Activated naive CD4-positive, alpha-beta T cell treated with anti-CD3 and anti-CD28 coated beads for 36 hours (primary cell): ENCODE measurements at regions not wholly inside any gene's neighbourhood (a gene's known extent, or its start where the extent isn't known, plus 50 kb on each side); places are given as distances from the start of the nearest gene placed in this dataset.

ENCODE experiments used
- CTCF ChIA-PET: fragments of 350-600 bp; sonication (Branson Sonifier 250); formaldehyde crosslinking; loops from one replicate; lab custom pipeline; 2021; ENCODE audit warnings: antibody characterized with exemption; lab: Charles Lee
- DNase-seq: peaks from one replicate; pipeline ENCODE4 v3.0.0-alpha.2; 2020
- H3K27ac Mint-ChIP-seq: one replicate; pipeline ENCODE4 v1.8.0; 2021; ENCODE audit warnings: mild to moderate bottlenecking, mixed read lengths
- H3K27me3 Mint-ChIP-seq: one replicate; pipeline ENCODE4 v1.8.0; 2021; ENCODE audit warnings: low read depth, mixed read lengths
- H3K36me3 Mint-ChIP-seq: one replicate; pipeline ENCODE4 v1.8.0; 2021; ENCODE audit warnings: low read depth, mixed read lengths
- H3K4me1 Mint-ChIP-seq: one replicate; pipeline ENCODE4 v1.8.0; 2021; ENCODE audit warnings: low read depth, mixed read lengths
- H3K4me3 Mint-ChIP-seq: one replicate; pipeline ENCODE4 v1.8.0; 2021; ENCODE audit warnings: mild to moderate bottlenecking, moderate library complexity, mixed read lengths
- H3K9me3 Mint-ChIP-seq: one replicate; pipeline ENCODE4 v1.8.0; 2021; ENCODE audit warnings: mixed read lengths
- intact Hi-C: fragments of 100-400 bp; cut with micrococcal nuclease; formaldehyde crosslinking; loops from one replicate; pipeline ENCODE4 v1.15.1; 2023

DNA sequence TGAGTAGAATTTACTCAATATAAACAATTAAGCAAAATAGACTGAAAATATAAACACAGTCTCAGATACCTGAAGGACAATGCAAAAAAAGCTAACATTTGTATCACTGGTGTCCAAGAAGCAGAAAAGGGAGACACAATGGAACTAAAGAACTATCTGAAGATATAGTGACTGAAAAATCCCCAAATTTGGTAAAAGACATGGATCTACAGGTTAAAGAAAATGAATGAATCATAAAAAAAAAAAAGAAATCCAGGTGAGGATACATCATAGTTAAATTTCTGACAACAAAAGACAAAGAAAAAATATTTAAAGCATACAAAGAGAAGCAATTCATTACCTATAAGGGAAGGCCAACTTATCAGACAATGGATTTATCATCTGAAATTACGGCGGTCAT, 114.7 kb upstream of the PPP1R3A start:
- Mint-ChIP-seq H3K9me3 (no peaks in the 10 kb centered on the region), H3K36me3 (no peaks in the 10 kb centered on the region), H3K4me3 (no peak overlapping the region), H3K27ac (no peak overlapping the region), H3K27me3 (no peaks in the 10 kb centered on the region), H3K4me1 (no peaks in the 10 kb centered on the region)
- no peak for DNase-seq
- intact Hi-C loops = no loop called here
- CTCF ChIA-PET = no interaction called here

GRCh38 chr7:114026486-114027089, 107.8 kb upstream of the PPP1R3A start:
- intact Hi-C loops = loop anchor here (1.0 to 10.0 kb wide), 8 partner anchors 56 to 1884 kb away; no protein-coding TSS in a partner anchor
- DNase-seq = no peak
- CTCF ChIA-PET = interaction anchor here (0.6 to 0.7 kb wide), 2 partner anchors 284 to 376 kb away, joined by 3 read pairs; no protein-coding TSS in a partner anchor
- Mint-ChIP-seq H3K36me3 (no peaks in the 10 kb centered on the region), H3K27ac (no peak overlapping the region), H3K4me1 (no peaks in the 10 kb centered on the region), H3K4me3 (no peak overlapping the region), H3K9me3 (no peaks in the 10 kb centered on the region), H3K27me3 (peaks cover 2% of the 10 kb centered on the region)

GRCh38 chr7:114021135-114021534, 102.3 kb upstream of the PPP1R3A start:
- Mint-ChIP-seq H3K27me3 (no peaks in the 10 kb centered on the region), H3K36me3 (no peaks in the 10 kb centered on the region), H3K4me3 (no peak overlapping the region), H3K9me3 (no peaks in the 10 kb centered on the region), H3K27ac (no peak overlapping the region), H3K4me1 (no peaks in the 10 kb centered on the region)
- intact Hi-C loops = loop anchor here (10.0 kb wide), 2 partner anchors 404 to 644 kb away; no protein-coding TSS in a partner anchor
- CTCF ChIA-PET = no interaction called here
- DNase-seq = no peak

- no peaks in the 10 kb centered on the region for H3K9me3 Mint-ChIP-seq
- H3K4me3 Mint-ChIP-seq = no peak overlapping the region
- no peak for DNase-seq
- no peaks in the 10 kb centered on the region for H3K36me3 Mint-ChIP-seq
- CTCF ChIA-PET = no interaction called here
- intact Hi-C loops = no loop called here
- H3K27ac Mint-ChIP-seq = no peak overlapping the region
- no peaks in the 10 kb centered on the region for H3K4me1 Mint-ChIP-seq
- H3K27me3 Mint-ChIP-seq = no peaks in the 10 kb centered on the region
Observed at GRCh38 chr7:114008696-114009095, 89.9 kb upstream of the PPP1R3A start.

DNA sequence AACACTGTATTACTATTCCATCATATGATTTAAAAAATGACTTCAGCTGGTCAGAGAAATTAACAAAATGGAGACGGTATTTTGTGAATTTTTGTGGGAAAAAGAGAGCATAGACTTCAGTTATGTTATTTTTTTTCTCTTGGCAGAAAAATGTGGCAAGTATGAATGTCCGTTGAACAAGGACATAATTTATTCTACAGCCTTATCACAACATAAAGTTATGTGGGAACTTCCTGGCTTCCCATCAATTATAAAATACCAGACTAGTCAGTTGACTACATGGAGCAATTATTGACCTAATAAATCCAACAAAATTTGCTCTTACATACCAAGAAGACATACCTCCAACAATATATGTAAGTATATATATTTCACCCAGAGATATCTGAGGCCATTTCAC, 88.6 kb upstream of the PPP1R3A start:
- Mint-ChIP-seq H3K36me3 (no peaks in the 10 kb centered on the region), H3K4me3 (no peak overlapping the region), H3K4me1 (no peaks in the 10 kb centered on the region), H3K27me3 (no peaks in the 10 kb centered on the region), H3K27ac (no peak overlapping the region), H3K9me3 (no peaks in the 10 kb centered on the region)
- no peak for DNase-seq
- intact Hi-C loops = no loop called here
- CTCF ChIA-PET = no interaction called here

GRCh38 chr7:113998934-113999333, 80.1 kb upstream of the PPP1R3A start:
- intact Hi-C loops = no loop called here
- Mint-ChIP-seq H3K4me3 (no peak overlapping the region), H3K27ac (no peak overlapping the region), H3K9me3 (peaks cover 13% of the 10 kb centered on the region), H3K4me1 (no peaks in the 10 kb centered on the region), H3K27me3 (peaks cover under 1% of the 10 kb centered on the region), H3K36me3 (no peaks in the 10 kb centered on the region)
- CTCF ChIA-PET = interaction anchor here (0.7 kb wide), 1 partner anchor 155 kb away, joined by 3 read pairs; no protein-coding TSS in a partner anchor
- DNase-seq = no peak

DNA sequence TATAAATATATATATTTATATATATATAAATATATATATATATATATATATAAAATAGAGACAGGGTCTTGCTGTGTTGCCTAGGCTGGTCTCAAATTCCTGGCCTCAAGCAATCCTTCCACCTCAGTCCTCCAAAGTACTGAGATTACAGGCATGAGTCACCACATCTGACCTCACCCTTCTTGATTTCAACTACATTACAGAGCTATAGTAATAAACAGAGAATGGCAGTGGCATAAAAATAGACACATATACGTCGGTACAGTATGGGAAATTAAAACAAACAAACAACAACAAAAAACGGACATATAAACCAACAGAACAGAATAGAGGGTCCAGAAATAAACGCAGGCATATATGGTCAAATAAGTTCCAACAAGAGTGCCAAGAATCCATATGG, 77.6 kb upstream of the PPP1R3A start:
- Mint-ChIP-seq H3K27me3 (peaks cover 5% of the 10 kb centered on the region), H3K4me1 (no peaks in the 10 kb centered on the region), H3K4me3 (no peak overlapping the region), H3K9me3 (peaks cover 4% of the 10 kb centered on the region), H3K27ac (no peak overlapping the region), H3K36me3 (no peaks in the 10 kb centered on the region)
- CTCF ChIA-PET = no interaction called here
- intact Hi-C loops = no loop called here
- no peak for DNase-seq

GRCh38 chr7:113986216-113986615, 67.4 kb upstream of the PPP1R3A start:
- Mint-ChIP-seq H3K4me1 (no peaks in the 10 kb centered on the region), H3K27me3 (peaks cover 13% of the 10 kb centered on the region), H3K27ac (no peak overlapping the region), H3K36me3 (no peaks in the 10 kb centered on the region), H3K4me3 (no peak overlapping the region), H3K9me3 (no peaks in the 10 kb centered on the region)
- intact Hi-C loops = no loop called here
- DNase-seq = no peak
- CTCF ChIA-PET = no interaction called here

DNA sequence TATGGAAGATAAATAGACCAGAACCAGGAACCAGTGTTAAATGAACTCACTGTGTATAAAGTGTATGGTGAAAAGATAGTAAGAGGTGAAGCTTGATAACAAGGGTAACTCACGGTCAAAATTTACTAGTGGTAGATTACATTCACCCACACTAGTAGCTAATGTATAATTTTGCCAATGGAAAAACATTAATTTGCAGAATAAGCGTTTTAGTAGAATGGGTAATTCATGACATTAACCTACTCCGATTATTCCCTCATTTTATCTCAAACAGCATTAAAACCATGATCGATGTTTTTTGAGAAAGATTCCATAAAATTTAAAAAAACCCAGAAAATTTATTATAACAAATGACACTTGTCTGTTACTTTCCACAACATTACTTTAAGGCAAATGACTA, 57.7 kb upstream of the PPP1R3A start:
- Mint-ChIP-seq H3K9me3 (peaks cover 2% of the 10 kb centered on the region), H3K27me3 (no peaks in the 10 kb centered on the region), H3K4me3 (no peak overlapping the region), H3K27ac (no peak overlapping the region), H3K36me3 (no peaks in the 10 kb centered on the region), H3K4me1 (no peaks in the 10 kb centered on the region)
- CTCF ChIA-PET = no interaction called here
- DNase-seq = no peak
- intact Hi-C loops = no loop called here

GRCh38 chr7:113968713-113969112, 49.9 kb upstream of the PPP1R3A start:
- Mint-ChIP-seq H3K36me3 (no peaks in the 10 kb centered on the region), H3K9me3 (no peaks in the 10 kb centered on the region), H3K4me3 (no peak overlapping the region), H3K27me3 (no peaks in the 10 kb centered on the region), H3K4me1 (no peaks in the 10 kb centered on the region), H3K27ac (no peak overlapping the region)
- DNase-seq = no peak
- intact Hi-C loops = no loop called here
- CTCF ChIA-PET = no interaction called here
